PC-9 (cell line): ENCODE measurements at regions not wholly inside any gene's neighbourhood (a gene's known extent, or its start where the extent isn't known, plus 50 kb on each side); places are given as distances from the start of the nearest gene placed in this dataset.

Experiments
- EZH2 ChIP-seq: fragments of 200-600 bp; sonication (generic); IDR thresholded peaks from 2 replicates; pipeline ENCODE4 v1.8.0; 2017; ENCODE audit warnings: antibody characterized with exemption, low read depth
- TF ChIP-seq, protein P1 (sequence below): fragments of 200-600 bp; sonication (generic); conservative IDR thresholded peaks from 2 replicates; pipeline ENCODE4 v1.6.1; 2017; ENCODE audit warnings: mixed run types, antibody characterized with exemption, mild to moderate bottlenecking, moderate library complexity

DNA sequence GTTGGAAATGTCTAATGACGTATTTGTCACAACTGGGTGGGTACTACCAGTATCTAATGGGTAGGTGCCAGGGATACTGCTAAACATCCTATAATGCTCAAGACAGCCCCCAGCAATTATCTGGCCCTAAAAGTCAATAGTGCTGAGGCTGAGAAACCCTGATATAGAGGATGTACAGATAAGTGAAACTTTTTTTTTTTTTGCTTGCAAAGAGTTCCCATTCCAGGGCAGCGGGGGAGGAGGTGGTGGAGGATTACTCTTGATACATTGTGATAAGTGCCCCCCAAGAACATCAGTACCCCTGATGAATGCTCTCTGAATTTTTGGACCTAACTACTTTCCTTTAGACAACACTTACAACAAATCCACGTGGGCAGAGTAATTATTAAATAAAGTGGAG, 329.7 kb upstream of the SPRED2 start:
- no peak for TF ChIP-seq EZH2
- TF ChIP-seq, protein P1, sequence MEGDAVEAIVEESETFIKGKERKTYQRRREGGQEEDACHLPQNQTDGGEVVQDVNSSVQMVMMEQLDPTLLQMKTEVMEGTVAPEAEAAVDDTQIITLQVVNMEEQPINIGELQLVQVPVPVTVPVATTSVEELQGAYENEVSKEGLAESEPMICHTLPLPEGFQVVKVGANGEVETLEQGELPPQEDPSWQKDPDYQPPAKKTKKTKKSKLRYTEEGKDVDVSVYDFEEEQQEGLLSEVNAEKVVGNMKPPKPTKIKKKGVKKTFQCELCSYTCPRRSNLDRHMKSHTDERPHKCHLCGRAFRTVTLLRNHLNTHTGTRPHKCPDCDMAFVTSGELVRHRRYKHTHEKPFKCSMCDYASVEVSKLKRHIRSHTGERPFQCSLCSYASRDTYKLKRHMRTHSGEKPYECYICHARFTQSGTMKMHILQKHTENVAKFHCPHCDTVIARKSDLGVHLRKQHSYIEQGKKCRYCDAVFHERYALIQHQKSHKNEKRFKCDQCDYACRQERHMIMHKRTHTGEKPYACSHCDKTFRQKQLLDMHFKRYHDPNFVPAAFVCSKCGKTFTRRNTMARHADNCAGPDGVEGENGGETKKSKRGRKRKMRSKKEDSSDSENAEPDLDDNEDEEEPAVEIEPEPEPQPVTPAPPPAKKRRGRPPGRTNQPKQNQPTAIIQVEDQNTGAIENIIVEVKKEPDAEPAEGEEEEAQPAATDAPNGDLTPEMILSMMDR, result no peak
